RWPE1 (cell line): ENCODE measurements at regions not wholly inside any gene's neighbourhood (a gene's known extent, or its start where the extent isn't known, plus 50 kb on each side); places are given as distances from the start of the nearest gene placed in this dataset.

Experiments used
- CTCF ChIA-PET: fragments of 350-600 bp; sonication (Branson Sonifier 250); formaldehyde crosslinking; extraction: SDS; loops from one replicate; lab custom pipeline; 2021; lab: Yijun Ruan, JAX
- POLR2A ChIA-PET: fragments of 400-600 bp; formaldehyde crosslinking; extraction: SDS; loops from one replicate; lab custom pipeline; 2020; ENCODE audit warnings: antibody characterized with exemption; ENCODE audit not compliant: low non-redundant PET; lab: Yijun Ruan, JAX
- DNase-seq: peaks from one replicate; pipeline ENCODE4 v3.0.0; 2012; ENCODE audit warnings: low spot score
- H3K27ac ChIP-seq: fragments of 450-650 bp; 2 replicates; pipeline ENCODE4 v1.5.1; 2017
- CTCF ChIP-seq: fragments of 450-650 bp; conservative IDR thresholded peaks from 2 replicates; pipeline ENCODE4 v1.5.1; 2017; ENCODE audit warnings: low read depth, mild to moderate bottlenecking

DNA sequence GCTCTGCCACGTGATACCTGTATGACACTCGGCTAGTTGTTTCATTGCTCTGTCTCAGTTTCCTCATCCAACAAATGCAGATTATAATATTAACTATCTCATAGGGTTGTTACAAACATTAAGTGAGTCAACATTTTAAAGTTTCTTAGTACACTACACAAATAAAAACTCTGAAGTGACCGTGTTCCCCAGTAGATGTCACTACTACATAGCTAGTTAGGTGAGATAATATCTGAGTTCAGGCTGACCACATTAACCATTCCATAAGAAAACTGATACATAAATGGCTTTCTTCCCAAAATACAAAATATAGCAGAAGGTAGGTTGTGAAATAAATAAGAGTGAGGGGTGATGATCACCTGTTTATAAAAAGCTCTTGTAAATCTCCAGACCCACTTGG lies 214.1 kb downstream of the NUF2 start:
- TF ChIP-seq CTCF, result no peak
- peak; percentile 2 for DNase-seq
- ChIA-PET POLR2A (interaction anchor here (0.6 kb wide), 1 partner anchor 626 kb away, joined by 7 read pairs; no protein-coding TSS in a partner anchor), CTCF (interaction anchor here (0.6 to 1.2 kb wide), 4 partner anchors 21 to 1578 kb away, joined by 3 to 4 read pairs (median 3); no protein-coding TSS in a partner anchor)
- H3K27ac ChIP-seq, result no peak overlapping the region

DNA sequence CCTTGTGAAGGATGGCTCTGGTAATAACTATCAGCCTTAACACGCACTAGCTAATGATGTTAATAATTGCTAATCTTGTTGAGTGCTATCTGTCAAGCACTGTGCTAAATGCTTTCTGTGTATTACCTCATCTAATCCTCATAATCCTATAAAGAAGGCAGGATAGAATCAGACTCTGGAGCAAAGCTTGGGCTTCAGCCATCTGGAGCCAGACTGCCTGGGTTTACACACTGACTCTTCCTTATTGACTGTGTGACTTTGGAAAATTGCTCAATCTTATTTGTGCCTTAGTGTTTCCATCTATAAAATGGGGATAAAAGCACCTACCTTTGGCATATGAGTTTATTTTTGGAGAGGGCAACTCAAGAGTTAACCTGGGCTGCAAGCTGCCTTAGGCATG lies 216.1 kb downstream of the NUF2 start:
- ChIA-PET CTCF (interaction anchor here (0.8 to 1.5 kb wide), 2 partner anchors 8 to 687 kb away, joined by 3 read pairs; no protein-coding TSS in a partner anchor), POLR2A (no interaction called here)
- no peak for TF ChIP-seq CTCF
- no peak overlapping the region for H3K27ac ChIP-seq
- no peak for DNase-seq

DNA sequence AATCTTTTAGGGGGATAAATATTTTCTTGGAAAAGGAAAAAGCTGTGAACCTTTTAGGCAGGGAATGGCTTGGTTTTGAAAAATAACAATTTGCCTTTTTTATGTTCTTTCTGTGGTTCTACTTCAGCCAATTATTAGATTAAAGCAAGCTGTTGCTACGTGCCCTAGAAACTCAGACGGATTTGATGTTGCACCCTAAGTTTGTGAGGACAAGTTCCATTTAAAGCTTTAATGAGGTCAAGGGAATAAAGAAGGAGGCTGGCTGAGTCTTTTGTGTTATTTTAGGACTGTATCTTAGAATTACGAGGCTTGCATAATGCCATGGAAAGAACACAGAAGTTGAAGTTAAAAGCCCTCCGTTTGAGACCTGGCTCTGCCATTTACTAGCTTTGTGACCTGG lies 216.9 kb downstream of the NUF2 start:
- H3K27ac ChIP-seq, result no peak overlapping the region
- CTCF ChIA-PET, result interaction anchor here (1.5 kb wide), 1 partner anchor 9 kb away, joined by 3 read pairs; no protein-coding TSS in a partner anchor
- POLR2A ChIA-PET, result no interaction called here
- no peak for TF ChIP-seq CTCF
- DNase-seq, result no peak

GRCh38 chr1:163540727-163541126 lies 219.0 kb downstream of the NUF2 start:
- DNase-seq, result no peak
- no peak overlapping the region for H3K27ac ChIP-seq
- TF ChIP-seq CTCF, result no peak
- CTCF ChIA-PET, result interaction anchor here (0.6 kb wide), 1 partner anchor 14 kb away, joined by 3 read pairs; no protein-coding TSS in a partner anchor
- POLR2A ChIA-PET, result no interaction called here

DNA sequence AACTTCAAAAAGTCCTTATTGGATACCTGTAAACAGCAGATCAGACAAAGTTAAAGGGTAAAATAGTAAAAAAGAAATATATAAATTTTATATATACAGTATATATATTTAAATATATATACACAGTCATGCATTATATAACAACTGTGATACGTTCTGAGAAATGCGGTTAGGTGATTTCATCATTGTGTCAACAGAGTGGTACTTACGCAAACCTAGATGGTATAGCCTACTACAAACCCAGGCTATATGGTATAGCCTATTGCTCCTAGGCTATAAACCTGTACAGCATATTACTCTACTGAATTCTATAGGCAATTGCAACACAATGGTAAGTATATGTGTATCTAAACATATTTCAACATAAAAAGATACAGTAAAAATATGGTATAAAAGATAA lies 222.7 kb downstream of the NUF2 start:
- TF ChIP-seq CTCF, result no peak
- ChIA-PET CTCF (interaction anchor here (0.6 to 0.7 kb wide), 2 partner anchors 15 to 70 kb away, joined by 3 read pairs; no protein-coding TSS in a partner anchor), POLR2A (no interaction called here)
- no peak for DNase-seq
- H3K27ac ChIP-seq, result no peak overlapping the region

- ChIA-PET CTCF (no interaction called here), POLR2A (no interaction called here)
- DNase-seq, result no peak
- H3K27ac ChIP-seq, result no peak overlapping the region
- no peak for TF ChIP-seq CTCF
Observed at GRCh38 chr1:163558162-163558561, 236.4 kb downstream of the NUF2 start.
